Adrenal gland (tissue), 9 donors: ENCODE measurements at regions not wholly inside any gene's neighbourhood (a gene's known extent, or its start where the extent isn't known, plus 50 kb on each side); places are given as distances from the start of the nearest gene placed in this dataset.

Source experiments
- DNase-seq, 7 donors: peaks; one replicate each; pipeline ENCODE4 v3.0.0-alpha.2; 2019 to 2020
- H3K27ac ChIP-seq, 5 donors: fragments of 200-600 bp; sonication (generic) in 4 of 5; 1 replicate in 3 of 5; 2 replicates in 2 of 5; pipeline versions ENCODE4 v1.5.1 to v1.8.0; 2016 to 2020; ENCODE audit warnings: mild to moderate bottlenecking in 1 of 5
- H3K27me3 ChIP-seq: fragments of 200-600 bp; 2 replicates; pipeline ENCODE4 v1.8.0; 2021
- H3K36me3 ChIP-seq, 2 donors: fragments of 200-600 bp; replicated peaks in 1 of 2; 1 replicate in 1 of 2; 2 replicates in 1 of 2; pipeline versions ENCODE4 v1.5.1 to v1.8.0; 2018 to 2022
- H3K4me1 ChIP-seq, 2 donors: fragments of 200-600 bp; replicated peaks in 1 of 2; 1 replicate in 1 of 2; 2 replicates in 1 of 2; pipeline versions ENCODE4 v1.5.1 to v1.8.0; 2018 to 2021
- H3K4me3 ChIP-seq, 4 donors: fragments of 200-600 bp; sonication (generic) in 3 of 4; one replicate each; pipeline ENCODE4 v1.5.1; 2016 to 2018
- H3K9me3 ChIP-seq, 3 donors: fragments of 200-600 bp; sonication (generic) in 1 of 3; replicated peaks in 1 of 3; 1 replicate in 2 of 3; 2 replicates in 1 of 3; pipeline versions ENCODE4 v1.5.1 to v1.8.0; 2016 to 2021
- CTCF ChIP-seq, 6 experiments: fragments of 450-650 bp in 4 of 6; fragments of 200-600 bp in 2 of 6; sonication (generic) in 1 of 6; IDR thresholded peaks; 1 replicate in 5 of 6; 2 replicates in 1 of 6; pipeline versions ENCODE4 v1.5.1 to v1.8.0; 2016 to 2021; ENCODE audit warnings: antibody characterized with exemption in 6 of 6, mild to moderate bottlenecking in 2 of 6, moderate library complexity in 1 of 6
- POLR2A ChIP-seq, 2 donors: fragments of 450-650 bp; IDR thresholded peaks; one replicate each; pipeline ENCODE4 v1.6.1; 2017; ENCODE audit warnings: antibody characterized with exemption in 2 of 2, mild to moderate bottlenecking in 2 of 2, moderate library complexity in 1 of 2
- WGBS, 4 donors: extraction: QIAGEN DNeasy Blood & Tissue Kit in 2 of 4; methylation state at CpG; one replicate each; pipeline versions ENCODE4 v1.1.5 to v1.1.7; 2013 to 2017; 5-methylcytosine and 5-hydroxymethylcytosine counted together
- intact Hi-C, 2 donors: fragments of 100-400 bp; cut with DNase I; formaldehyde crosslinking; loops; one replicate each; pipeline versions ENCODE4 v1.14.1 to v1.15.0; 2022 to 2023
- donor health status: healthy with polysubstance abuse.
- donor health status: Bipolar disorder and iron deficiency.
- donor health status: DM: yes; HTN: yes; CAD: no.
- donor health status: DM: no; HTN: no; CAD: no.
- donor health status: DM: no; HTN: no; CAD: no.

- Histone ChIP-seq H3K9me3 (no peaks in the 10 kb centered on the region), H3K4me3 (no peak overlapping the region), H3K4me1 (no peaks in the 10 kb centered on the region), H3K36me3 (no peaks in the 10 kb centered on the region), H3K27ac (no peak overlapping the region), H3K27me3 (peaks cover 3% of the 10 kb centered on the region)
- no peak for DNase-seq
- intact Hi-C loops, result no loop called here
- 91 to 96% (median 93%) methylated on average over 7 of the region's 7 CpGs for WGBS, 4 donors
- TF ChIP-seq POLR2A (IDR thresholded peaks at IDR 0.05), result no peak
- TF ChIP-seq CTCF (IDR thresholded peaks at IDR 0.05), result no peak
These were observed 84.7 kb upstream of the BRD7 start for GRCh38 chr16:50453446-50453845.

- DNase-seq, result no peak
- 73 to 86% (median 80%) methylated on average over 7 of the region's 7 CpGs for WGBS, 4 donors
- no peaks in the 10 kb centered on the region for H3K36me3 ChIP-seq
- H3K27me3 ChIP-seq, result peaks cover 3% of the 10 kb centered on the region
- intact Hi-C loops, result no loop called here
- TF ChIP-seq POLR2A (IDR thresholded peaks at IDR 0.05), result no peak
- no peak for TF ChIP-seq CTCF (IDR thresholded peaks at IDR 0.05)
- H3K4me1 ChIP-seq, result no peaks in the 10 kb centered on the region
- no peak overlapping the region for H3K27ac ChIP-seq
- no peak overlapping the region for H3K4me3 ChIP-seq
- no peaks in the 10 kb centered on the region for H3K9me3 ChIP-seq
These were observed 83.2 kb upstream of the BRD7 start for GRCh38 chr16:50451951-50452508.

GRCh38 chr16:50450957-50451356 is 82.2 kb upstream of the BRD7 start:
- no peaks in the 10 kb centered on the region for H3K9me3 ChIP-seq
- H3K27ac ChIP-seq, result no peak overlapping the region
- TF ChIP-seq CTCF (IDR thresholded peaks at IDR 0.05) (no peak), POLR2A (IDR thresholded peaks at IDR 0.05) (no peak)
- H3K36me3 ChIP-seq, result no peaks in the 10 kb centered on the region
- no peak overlapping the region for H3K4me3 ChIP-seq
- 80 to 97% (median 87%) methylated on average over 4 of the region's 4 CpGs for WGBS, 4 donors
- peaks cover under 1% of the 10 kb centered on the region for H3K27me3 ChIP-seq
- DNase-seq, result no peak
- no peaks in the 10 kb centered on the region for H3K4me1 ChIP-seq
- intact Hi-C loops, result no loop called here

GRCh38 chr16:50449800-50450199 is 81.0 kb upstream of the BRD7 start:
- 52 to 70% (median 63%) methylated on average over 3 to 6 of the region's 6 CpGs for WGBS, 4 donors
- intact Hi-C loops, result no loop called here
- no peak overlapping the region for H3K27ac ChIP-seq
- no peaks in the 10 kb centered on the region for H3K27me3 ChIP-seq
- no peaks in the 10 kb centered on the region for H3K9me3 ChIP-seq
- no peaks in the 10 kb centered on the region for H3K4me1 ChIP-seq
- no peak overlapping the region for H3K4me3 ChIP-seq
- TF ChIP-seq CTCF (IDR thresholded peaks at IDR 0.05) (no peak), POLR2A (IDR thresholded peaks at IDR 0.05) (no peak)
- no peak for DNase-seq
- H3K36me3 ChIP-seq, result no peaks in the 10 kb centered on the region
